ENCODE measurements at regions not wholly inside any gene's neighbourhood (a gene's known extent, or its start where the extent isn't known, plus 50 kb on each side); places are given as distances from the start of the nearest gene placed in this dataset.

GRCh38 chr2:160790738-160791137 lies 297.1 kb upstream of the RBMS1 start:
- no peak for DNase-seq (ENCODE audit: low read depth)
- no peak for TF ChIP-seq CTCF (IDR thresholded peaks at IDR 0.05; ENCODE audit: low read depth, low read length, missing control alignments)
- no peak overlapping the region for H3K4me3 ChIP-seq (ENCODE audit: low read depth, low read length)
- in situ Hi-C loops (cut with HindIII; ENCODE audit: low sequenced_read_pairs), result no loop called here

DNA sequence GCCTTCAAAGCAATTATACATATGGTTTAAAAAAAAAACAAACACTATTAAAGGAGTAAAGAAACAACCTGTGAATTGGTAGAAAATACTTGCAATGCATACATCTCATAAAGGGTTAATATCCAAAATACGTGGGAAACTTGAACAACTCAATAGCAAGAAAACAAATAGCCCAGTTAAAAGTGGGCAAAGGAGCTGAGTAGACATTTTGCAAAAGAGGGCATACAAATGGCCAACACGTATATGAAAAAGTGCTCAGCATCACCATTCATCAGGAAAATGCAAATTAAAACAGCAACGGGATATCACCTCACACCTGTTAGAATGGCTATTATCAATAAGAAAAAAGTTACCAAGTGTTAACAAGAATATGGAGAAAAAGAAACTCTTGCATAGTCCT lies 298.3 kb upstream of the RBMS1 start:
- TF ChIP-seq CTCF (IDR thresholded peaks at IDR 0.05; ENCODE audit: low read depth, low read length, missing control alignments), result no peak
- DNase-seq (ENCODE audit: low read depth), result no peak
- H3K4me3 ChIP-seq (ENCODE audit: low read depth, low read length), result no peak overlapping the region
- in situ Hi-C loops (cut with HindIII; ENCODE audit: low sequenced_read_pairs), result no loop called here

- in situ Hi-C loops (cut with HindIII; ENCODE audit: low sequenced_read_pairs), result no loop called here
- no peak for DNase-seq (ENCODE audit: low read depth)
- no peak overlapping the region for H3K4me3 ChIP-seq (ENCODE audit: low read depth, low read length)
- no peak for TF ChIP-seq CTCF (IDR thresholded peaks at IDR 0.05; ENCODE audit: low read depth, low read length, missing control alignments)
Measured at GRCh38 chr2:160792837-160793236, 299.2 kb upstream of the RBMS1 start.

DNA sequence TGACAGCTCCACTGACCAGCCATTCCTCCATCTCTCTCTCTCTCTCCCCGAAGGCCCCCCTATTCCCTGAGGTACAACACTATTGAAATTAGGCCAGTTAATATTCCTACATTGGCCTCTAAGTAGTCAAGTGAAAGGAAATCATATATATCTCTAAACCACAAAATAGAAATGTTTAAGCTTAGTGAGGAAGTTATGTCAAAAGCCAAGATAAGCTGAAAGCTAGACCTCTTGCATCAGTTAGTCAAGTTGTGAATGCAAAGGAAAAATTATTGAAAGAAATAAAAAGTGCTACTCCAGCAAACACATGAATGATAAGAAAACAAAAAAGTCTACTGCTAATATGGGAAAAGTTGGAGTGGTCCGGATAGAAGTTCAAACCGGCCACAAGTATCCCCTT lies 301.3 kb upstream of the RBMS1 start:
- in situ Hi-C loops (cut with HindIII; ENCODE audit: low sequenced_read_pairs), result no loop called here
- no peak for TF ChIP-seq CTCF (IDR thresholded peaks at IDR 0.05; ENCODE audit: low read depth, low read length, missing control alignments)
- H3K4me3 ChIP-seq (ENCODE audit: low read depth, low read length), result no peak overlapping the region
- DNase-seq (ENCODE audit: low read depth), result no peak

DNA sequence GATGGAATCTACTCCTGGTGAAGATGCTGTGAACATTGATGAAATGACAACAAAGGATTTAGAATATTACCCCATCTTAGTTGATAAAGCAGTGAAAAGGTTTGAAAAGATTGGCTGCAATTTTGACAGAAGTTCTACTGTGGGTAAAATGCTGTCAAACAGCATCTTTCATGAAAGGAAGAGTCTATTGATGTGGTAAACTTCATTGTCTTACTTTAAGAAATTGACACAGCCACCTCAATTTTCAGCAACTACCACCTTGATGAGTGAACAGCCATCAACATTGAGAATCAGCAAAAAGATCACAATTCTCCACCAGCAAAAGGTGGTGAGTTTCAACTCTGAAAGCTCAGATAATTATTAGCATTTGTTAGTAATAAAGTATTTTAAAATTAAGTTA lies 310.3 kb upstream of the RBMS1 start:
- DNase-seq (ENCODE audit: low read depth), result no peak
- TF ChIP-seq CTCF (IDR thresholded peaks at IDR 0.05; ENCODE audit: low read depth, low read length, missing control alignments), result no peak
- no peak overlapping the region for H3K4me3 ChIP-seq (ENCODE audit: low read depth, low read length)
- in situ Hi-C loops (cut with HindIII; ENCODE audit: low sequenced_read_pairs), result no loop called here

- H3K4me3 ChIP-seq (ENCODE audit: low read depth, low read length), result no peak overlapping the region
- in situ Hi-C loops (cut with HindIII; ENCODE audit: low sequenced_read_pairs), result no loop called here
- no peak for TF ChIP-seq CTCF (IDR thresholded peaks at IDR 0.05; ENCODE audit: low read depth, low read length, missing control alignments)
- DNase-seq (ENCODE audit: low read depth), result no peak
Measured at GRCh38 chr2:160810406-160810805, 316.8 kb upstream of the RBMS1 start.

Measured in astrocyte of the cerebellum (primary cell).